CD4-positive, alpha-beta T cell treated with Interferon gamma for 1 hour (primary cell): ENCODE measurements at regions not wholly inside any gene's neighbourhood (a gene's known extent, or its start where the extent isn't known, plus 50 kb on each side); places are given as distances from the start of the nearest gene placed in this dataset.

Source experiments
- DNase-seq: peaks from one replicate; pipeline ENCODE4 v3.0.0-alpha.2; 2020

DNA sequence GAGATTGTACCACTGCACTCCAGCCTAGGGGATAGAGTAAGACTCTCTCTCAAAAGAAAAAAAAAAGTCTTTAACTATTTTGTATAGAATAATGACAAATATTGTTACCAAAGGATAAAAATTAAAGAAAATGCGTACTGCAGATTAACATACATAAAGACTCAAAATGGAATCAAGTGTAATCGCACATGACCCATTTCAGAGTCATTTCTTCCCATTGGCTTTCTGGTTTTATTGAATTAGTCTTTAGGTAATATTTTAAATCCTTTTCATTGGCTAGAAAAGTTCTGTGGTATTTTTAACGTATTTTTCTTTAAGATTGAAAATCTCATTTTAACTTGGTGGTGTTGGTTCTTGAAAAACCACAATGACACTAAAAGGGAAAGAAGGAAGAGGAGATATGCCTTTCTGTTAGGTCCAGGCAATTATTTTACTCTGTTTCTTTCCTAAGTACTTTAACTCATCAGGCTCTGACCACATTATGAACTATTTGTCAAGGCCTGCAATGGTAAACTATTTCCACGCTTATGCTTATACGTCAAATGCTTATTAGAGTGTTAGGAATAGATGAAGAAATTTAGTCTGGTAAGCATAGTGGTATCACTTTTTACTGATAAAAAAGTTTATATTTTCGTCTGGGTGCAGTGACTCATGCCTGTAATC lies 52.3 kb downstream of the PLEKHG1 start:
- DNase-seq = no peak

DNA sequence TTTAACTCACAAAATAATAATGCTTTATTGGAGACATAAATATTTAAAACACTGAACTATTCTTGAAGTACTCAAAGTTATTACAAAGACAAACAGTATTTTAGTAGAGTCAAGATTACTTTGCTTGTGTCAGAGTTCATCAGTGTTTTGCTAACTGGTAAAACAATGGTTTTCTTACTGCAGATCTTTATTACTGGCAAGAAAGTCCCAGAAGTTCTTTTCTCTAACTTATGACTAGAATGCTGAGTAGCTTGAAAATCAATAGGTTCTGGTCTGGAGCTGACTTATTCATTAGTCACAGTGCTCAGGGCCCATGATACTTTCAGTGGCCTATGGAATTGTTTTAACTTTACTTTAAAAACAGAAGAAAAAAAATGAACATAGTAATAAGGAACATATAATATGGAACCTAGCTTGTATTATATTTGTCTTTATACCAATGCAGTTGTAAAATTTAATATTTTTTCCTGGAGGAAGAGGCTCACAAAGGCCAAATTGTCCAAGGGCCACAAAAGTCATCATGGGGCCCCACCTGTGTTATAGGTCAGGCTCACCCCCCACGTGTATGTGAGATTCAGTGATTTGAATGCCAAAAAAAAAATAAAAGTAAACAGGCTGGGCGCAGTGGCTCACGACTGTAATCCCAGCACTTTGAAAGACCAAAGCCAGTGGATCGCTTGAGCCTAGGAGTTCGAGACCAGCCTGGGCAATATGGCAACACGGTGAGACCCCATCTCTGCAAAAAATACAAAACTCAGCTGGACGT lies 53.3 kb downstream of the PLEKHG1 start:
- DNase-seq = no peak

GRCh38 chr6:150654608-150655007 lies 54.9 kb downstream of the PLEKHG1 start:
- no peak for DNase-seq

DNA sequence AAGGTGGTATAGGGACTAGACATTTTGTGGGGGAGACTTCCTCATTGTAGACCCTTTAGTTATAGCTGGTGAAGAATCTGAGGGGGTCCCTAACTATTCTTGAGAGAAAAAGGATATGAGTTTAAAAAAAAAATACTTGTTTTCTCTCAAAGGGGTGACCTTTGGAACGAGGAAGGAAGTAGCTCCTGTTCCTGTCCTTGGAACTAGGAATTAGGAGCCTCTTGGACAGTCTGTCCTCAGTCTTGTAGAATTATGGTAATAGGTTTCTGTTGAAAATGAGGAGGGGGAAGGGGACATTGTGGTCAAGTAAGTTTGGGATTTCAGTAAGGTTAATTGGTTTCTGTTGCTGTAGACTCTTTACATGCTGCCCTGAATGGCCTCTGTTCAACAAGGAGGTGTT lies 56.5 kb downstream of the PLEKHG1 start:
- no peak for DNase-seq

GRCh38 chr6:150658421-150658820 lies 58.7 kb downstream of the PLEKHG1 start:
- no peak for DNase-seq

DNA sequence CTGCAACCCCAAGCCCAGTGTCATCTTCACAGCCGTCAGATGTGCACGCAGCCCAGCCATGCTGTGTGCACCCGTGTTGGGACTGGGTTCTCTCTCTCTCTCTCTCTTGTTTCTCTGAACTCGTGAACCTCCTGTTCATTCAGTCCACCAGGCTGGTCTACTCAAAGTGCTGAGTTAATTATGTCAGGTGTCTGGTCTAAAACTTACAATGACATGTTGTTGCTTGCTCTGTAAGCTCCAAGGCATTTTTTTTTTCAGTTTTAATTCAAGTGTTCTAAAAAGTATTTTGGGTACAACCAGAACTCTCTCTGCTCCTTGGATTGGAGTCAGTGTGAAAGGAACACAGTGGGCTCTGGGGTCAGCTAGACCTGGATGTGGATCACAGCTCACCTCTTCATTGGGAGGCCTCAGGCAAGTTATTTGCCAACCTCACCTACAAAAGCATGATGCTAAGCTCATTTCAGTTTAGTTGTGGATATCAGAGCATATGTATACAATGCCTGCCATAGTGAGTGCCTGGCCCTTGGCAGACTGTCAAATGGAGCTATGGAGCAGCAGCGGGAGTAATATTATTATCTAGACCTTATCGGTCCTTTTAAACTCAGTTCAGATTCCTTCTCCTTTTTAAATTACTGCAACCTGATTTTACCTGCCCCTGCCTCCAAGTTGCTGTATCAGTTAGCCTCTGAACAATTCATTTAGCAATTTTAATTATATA lies 59.5 kb downstream of the PLEKHG1 start:
- no peak for DNase-seq

GRCh38 chr6:150661216-150662007 lies 61.7 kb downstream of the PLEKHG1 start:
- no peak for DNase-seq

DNA sequence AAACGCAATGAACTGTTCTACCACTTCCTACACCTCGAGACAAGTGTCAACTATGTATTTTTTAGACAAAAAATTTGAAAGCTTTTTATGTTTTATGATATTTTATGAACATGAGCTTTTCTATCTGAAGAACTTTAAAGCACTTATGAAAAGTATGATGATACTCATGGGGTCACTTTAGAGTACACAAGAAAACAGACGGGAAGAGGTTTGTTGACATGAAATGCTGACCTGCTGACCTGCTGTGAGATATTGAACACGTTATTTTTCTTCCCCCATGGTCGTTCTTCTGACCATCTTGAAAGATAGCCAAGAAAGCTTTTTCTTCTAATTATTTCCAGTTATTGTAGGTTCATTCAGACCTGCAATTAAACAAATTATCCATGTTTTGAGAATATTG lies 63.1 kb downstream of the PLEKHG1 start:
- DNase-seq = no peak

DNA sequence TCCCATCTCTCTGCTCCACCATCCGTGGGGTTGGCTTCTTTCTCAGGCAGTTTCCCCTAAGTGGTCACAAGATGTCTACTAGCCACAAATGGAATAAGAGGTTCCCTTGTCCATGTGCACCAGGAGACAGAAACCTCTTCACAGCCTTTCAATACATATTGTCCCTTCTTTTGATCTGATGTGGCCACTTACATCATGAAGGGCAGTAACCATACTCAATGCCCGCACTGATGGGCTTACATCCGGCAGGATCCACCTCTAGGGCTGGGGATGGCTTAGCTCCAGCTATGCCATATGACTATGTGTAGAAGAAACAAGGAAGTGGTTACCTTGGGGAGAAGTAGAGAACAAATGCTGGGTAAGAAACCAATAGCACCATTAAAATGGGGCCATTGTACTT lies 64.4 kb downstream of the PLEKHG1 start:
- no peak for DNase-seq

- DNase-seq = no peak
These were observed 66.4 kb downstream of the PLEKHG1 start for GRCh38 chr6:150666071-150666470.

- no peak for DNase-seq
These were observed 67.7 kb downstream of the PLEKHG1 start for GRCh38 chr6:150667359-150667758.

- no peak for DNase-seq
These were observed 68.5 kb downstream of the PLEKHG1 start for GRCh38 chr6:150667977-150668716.

DNA sequence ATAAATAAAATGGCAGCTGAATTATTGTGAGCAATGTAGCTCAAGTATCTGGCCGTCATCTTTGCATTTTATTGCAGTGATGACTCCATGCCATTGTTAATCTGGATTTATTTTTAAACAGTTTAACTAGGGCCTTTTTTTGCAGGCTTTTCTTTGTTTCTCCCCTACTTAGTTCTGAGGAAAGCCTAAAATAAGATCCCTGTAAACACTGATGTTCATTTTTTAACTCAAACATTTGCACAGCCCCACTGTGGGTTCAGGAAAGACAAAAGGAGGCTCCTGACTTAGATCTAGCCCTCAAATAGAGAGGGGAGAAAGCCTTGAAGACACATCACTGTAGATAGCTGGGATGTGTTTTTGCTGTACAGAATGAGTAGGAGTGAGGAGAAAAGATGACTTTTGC lies 69.2 kb downstream of the PLEKHG1 start:
- no peak for DNase-seq

DNA sequence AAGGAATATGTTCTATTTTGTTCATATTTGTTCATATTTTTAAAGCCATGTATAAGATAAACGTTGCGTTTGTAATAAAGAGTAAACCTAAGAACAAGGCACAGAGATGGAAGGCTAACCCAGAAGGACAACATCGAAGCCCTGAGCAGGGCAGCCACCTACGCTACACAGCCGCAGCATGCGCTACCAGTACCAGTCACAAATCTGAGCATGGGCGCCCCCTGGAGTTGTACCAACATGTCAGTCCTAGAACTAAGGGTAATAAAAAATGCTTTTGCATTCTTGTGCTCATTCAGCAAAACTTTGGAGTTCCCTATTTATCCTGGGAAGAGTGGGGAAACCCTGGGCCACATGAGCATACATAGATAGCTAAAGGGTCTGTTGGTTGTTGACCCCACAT lies 70.6 kb downstream of the PLEKHG1 start:
- DNase-seq = no peak

- no peak for DNase-seq
These were observed 73.1 kb downstream of the PLEKHG1 start for GRCh38 chr6:150672800-150673199.

- no peak for DNase-seq
These were observed 74.1 kb downstream of the PLEKHG1 start for GRCh38 chr6:150673720-150674346.

- no peak for DNase-seq
These were observed 76.7 kb downstream of the PLEKHG1 start for GRCh38 chr6:150676344-150676743.

DNA sequence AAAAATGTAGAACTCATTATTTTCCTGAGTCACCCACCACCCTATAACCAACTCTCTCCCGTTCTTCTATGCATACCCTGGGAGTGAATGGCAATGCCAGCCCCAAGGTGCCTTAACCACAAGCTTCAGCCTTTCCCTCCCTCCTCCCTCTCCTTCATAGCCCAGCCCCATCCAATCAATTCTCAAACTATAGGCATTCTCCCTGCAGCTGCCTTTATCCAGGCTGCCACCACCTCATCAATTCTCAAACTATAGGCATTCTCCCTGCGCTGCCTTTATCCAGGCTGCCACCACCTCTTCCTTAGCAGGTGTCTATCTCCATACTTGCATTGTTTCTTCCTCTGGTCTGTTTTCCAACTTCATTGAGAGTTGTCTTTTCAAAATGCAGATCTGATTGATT lies 77.1 kb downstream of the PLEKHG1 start:
- no peak for DNase-seq

DNA sequence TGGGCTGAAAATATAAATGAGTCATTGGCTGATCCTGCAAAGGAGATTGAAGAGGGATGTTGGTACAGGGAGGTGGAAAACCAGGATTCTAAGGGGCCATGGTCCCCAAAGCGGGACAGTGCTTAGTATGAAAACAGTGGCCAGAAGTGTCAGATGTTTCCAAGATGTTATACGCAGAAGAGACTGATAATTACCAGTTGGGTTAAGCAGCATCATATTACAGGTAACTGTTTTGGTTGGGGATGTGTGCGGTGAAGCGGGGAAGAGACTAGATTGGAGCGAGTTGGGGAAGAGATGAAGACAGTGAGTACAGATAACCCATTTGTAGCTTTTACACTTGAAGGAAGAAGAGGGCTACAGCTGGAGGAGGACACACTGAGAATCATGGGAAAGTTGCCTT lies 80.8 kb downstream of the PLEKHG1 start:
- no peak for DNase-seq

GRCh38 chr6:150681578-150682395 lies 82.1 kb downstream of the PLEKHG1 start:
- no peak for DNase-seq

GRCh38 chr6:150683320-150683719 lies 83.6 kb downstream of the PLEKHG1 start:
- peak; percentile 26 for DNase-seq
